HG03135 (cell line): ENCODE measurements at regions not wholly inside any gene's neighbourhood (a gene's known extent, or its start where the extent isn't known, plus 50 kb on each side); places are given as distances from the start of the nearest gene placed in this dataset.

Experiments
- ATAC-seq: cut with Tn5 transposase; IDR thresholded peaks from one replicate; pipeline ENCODE4 v1.9.1; 2021; ENCODE audit warnings: mild to moderate bottlenecking, moderate library complexity; ENCODE audit not compliant: unreplicated experiment

- no peak for ATAC-seq
These were observed 709.0 kb downstream of the EPM2A start for GRCh38 chr6:145026267-145026679.

- no peak for ATAC-seq
These were observed 707.0 kb downstream of the EPM2A start for GRCh38 chr6:145028144-145028818.

DNA sequence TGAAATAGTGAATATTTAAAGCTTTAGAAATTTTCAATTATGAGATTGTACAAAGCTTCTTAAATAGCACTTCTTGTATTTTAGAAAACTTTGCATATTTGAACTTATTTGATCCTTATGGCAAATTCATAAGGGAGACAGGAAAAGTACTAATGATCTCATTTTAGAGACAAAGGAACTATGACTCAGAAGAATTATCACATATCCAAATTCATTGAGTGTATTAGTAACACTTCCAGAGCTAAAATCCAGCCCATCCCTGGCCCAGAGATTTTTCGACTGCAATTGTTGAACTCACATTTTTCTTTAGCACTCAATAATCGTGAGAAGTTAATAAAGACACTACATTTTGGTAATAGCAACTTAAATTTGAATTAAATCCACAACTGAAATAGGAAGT is 704.3 kb downstream of the EPM2A start:
- no peak for ATAC-seq

GRCh38 chr6:145031962-145032361 is 703.4 kb downstream of the EPM2A start:
- no peak for ATAC-seq

DNA sequence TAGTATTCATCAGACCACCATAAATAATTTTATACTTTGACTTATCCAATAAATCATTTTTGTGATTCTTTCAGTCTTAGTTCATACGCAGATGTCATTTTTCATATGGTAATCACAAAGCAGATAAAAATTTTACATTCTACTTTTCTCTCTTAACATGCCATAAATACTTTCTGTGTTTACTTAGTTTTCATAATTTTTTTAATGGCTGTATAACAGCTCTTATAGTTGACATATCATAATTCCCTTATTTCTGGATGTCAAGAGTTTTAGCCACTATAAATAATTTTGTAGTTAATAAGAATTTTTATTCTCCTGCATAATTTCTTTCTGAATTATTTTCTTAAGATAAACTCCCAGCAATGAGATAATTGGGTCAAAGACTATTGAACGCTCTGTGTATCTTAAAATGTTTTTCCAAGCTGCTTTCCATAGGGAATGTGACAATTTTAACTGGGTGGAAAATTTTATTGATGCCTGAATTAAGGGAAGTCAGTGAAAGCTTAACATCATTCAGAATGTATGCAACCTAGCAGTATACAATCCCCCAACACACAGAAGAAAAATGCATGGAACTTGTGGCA is 702.7 kb downstream of the EPM2A start:
- ATAC-seq: no peak

GRCh38 chr6:145034664-145035063 is 700.7 kb downstream of the EPM2A start:
- ATAC-seq: no peak

DNA sequence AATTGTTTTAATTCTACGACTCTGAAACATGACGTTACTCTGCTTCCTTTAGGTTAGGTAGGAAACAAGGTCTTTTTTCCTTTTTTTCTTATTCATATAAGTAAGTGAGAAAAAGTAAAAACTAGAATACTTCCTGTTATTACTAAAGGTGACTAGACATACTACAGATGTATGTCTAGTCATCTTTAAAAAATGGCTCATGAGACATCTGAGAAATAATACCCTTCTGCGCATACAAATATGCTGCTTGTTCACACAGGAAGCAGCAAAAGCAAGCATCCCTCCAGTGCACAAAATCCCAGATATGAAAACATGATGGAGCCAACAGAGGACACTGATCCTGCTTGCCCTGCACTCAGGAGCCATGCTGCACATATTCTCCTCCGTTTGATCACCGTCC is 699.1 kb downstream of the EPM2A start:
- no peak for ATAC-seq

DNA sequence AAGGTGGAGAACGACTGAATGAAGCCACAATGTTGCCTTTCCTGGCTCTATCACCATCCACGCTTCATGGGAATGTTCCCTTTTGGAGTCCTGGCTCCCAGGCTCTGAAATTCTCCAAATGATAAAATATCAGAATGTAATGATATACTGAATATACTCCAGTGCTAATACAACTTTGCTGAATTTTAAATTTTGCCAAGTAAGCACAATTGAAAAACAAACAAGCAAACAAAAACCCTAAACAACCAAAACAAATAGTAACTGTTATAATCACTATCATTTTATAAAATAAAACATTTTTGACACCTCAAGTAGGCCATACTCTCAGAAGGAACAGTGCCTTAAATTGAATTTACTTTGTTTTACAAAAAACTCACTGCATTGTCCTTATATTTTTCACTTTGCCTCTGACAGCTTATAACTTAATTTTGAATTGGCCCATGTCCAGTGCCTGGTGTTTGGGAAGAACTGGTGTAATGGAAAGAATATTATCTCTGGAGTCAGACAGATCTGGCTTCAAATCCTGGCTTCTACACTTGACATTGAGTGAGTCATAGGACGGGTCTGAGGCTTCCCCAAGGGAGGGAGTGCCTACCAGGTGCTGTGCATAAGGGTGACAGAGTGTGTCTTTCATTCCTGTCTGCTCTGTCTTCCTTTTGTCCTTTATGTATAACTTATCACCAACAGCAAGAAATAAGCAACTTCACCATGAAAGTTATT is 698.3 kb downstream of the EPM2A start:
- ATAC-seq: no peak

DNA sequence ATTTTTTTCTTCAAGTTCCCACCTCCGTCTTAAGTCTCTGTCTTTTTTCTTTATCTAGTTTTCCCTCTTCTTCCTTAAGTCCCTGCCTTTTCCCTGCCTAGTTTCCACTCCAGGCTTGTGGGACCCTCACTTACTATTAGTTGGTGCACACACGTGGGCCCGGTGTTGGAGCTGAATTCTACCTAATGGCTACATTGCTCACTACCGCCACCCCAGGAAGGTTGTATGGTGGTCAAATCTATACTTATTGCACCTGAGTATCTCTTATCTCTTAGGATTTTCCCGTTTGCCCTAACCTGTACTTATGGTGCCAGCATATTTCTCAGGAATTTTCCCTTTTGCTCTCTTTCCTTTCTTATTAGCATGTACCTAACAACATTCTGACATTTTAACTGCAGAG is 692.8 kb downstream of the EPM2A start:
- no peak for ATAC-seq

DNA sequence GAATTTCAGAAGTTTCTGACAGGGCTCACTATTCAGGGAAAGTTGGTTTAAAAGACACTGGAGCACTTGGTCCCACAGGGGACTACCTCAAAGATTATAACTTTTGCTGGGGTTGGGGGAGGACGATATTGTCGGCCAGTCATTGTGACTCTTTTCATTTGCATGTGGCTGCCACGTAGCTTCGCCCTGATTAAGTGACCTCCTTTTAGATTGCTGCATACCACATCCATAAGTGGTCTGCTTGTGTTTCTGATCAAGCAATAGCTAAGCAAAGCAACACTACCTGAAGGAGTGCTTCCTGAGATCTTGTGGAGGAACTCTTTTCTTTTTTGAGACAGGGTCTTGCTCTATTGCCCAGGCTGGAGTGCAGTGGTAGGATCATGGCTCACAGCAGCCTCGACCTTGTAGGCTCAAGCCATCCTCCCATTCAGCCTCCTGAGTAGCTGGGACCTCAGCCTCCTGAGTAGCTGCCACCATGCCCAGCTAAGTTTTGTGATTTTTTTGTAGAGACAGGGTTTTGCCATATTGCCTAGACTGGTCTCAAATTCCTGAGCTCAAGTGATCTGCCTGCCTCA is 691.3 kb downstream of the EPM2A start:
- ATAC-seq: no peak

GRCh38 chr6:145044641-145045246 is 690.6 kb downstream of the EPM2A start:
- no peak for ATAC-seq

- ATAC-seq: no peak
These were observed 689.7 kb downstream of the EPM2A start for GRCh38 chr6:145045582-145045981.

DNA sequence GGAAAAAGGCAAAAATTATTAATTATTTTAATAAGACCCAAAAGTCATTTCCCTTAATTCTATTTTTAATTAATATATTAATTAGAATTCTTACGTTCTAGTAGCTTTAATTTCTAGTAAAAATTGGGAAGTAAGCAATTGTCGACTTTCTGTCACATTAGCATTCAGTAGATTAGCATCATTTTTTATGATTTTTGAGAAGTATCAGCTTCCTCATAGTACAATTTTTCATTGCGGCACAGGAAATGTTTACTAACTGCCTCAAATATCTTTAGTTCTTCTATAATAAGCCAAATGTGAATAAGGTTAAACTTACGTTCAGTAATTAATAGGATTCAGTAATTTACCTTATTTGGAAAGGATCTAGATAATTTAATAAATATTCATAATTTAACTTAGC is 687.4 kb downstream of the EPM2A start:
- no peak for ATAC-seq

DNA sequence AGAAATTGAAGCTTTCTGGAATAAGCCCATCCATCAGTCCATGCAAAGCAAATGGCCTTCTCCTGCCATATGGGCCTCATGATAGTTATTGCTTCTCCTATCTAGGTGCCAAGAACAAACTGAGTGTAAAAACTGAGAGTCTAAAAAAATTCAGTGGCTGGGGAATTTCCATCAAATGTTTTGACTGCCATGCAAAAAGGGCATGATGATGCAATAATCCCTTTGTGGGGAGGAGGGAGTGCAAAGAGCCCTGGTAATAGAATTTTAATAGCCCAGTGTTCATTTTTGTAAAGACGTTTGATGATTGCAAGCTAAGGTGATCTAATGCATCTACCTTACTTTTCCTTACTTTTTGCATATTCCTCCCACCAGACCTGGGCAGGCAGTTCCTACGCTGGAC is 683.7 kb downstream of the EPM2A start:
- no peak for ATAC-seq

GRCh38 chr6:145055567-145055966 is 679.8 kb downstream of the EPM2A start:
- no peak for ATAC-seq

- ATAC-seq: no peak
These were observed 674.6 kb downstream of the EPM2A start for GRCh38 chr6:145060714-145061113.

GRCh38 chr6:145063091-145063490 is 672.2 kb downstream of the EPM2A start:
- ATAC-seq: no peak

GRCh38 chr6:145067430-145067829 is 667.9 kb downstream of the EPM2A start:
- ATAC-seq: no peak

GRCh38 chr6:145068577-145068976 is 666.7 kb downstream of the EPM2A start:
- ATAC-seq: no peak

- no peak for ATAC-seq
These were observed 665.4 kb downstream of the EPM2A start for GRCh38 chr6:145069966-145070365.

- ATAC-seq: no peak
These were observed 664.5 kb downstream of the EPM2A start for GRCh38 chr6:145070791-145071190.

DNA sequence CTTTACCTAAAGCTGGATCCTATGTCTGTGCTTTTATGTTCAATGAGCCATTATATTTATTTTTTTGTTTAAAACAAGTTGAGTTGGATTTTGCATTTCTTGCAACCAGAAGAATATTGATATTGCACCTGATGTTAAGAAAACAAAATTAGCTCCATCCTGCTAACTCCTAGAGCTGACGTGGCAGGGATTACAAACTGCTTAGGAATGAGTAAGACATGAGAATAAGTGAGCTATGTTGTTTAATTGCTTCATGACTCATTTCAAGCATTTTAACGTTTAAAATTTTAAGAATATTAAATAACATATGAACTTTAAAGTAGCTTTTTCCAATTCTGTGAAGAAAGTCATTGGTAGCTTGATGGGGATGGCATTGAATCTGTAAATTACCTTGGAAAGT is 663.5 kb downstream of the EPM2A start:
- no peak for ATAC-seq
